B cell (primary cell): ENCODE measurements at regions not wholly inside any gene's neighbourhood (a gene's known extent, or its start where the extent isn't known, plus 50 kb on each side); places are given as distances from the start of the nearest gene placed in this dataset.

Experiments
- CTCF ChIP-seq: fragments of 200-600 bp; IDR thresholded peaks from one replicate; pipeline ENCODE4 v1.8.0; 2022; ENCODE audit warnings: antibody characterized with exemption, mild to moderate bottlenecking
- EZH2 ChIP-seq: IDR thresholded peaks from 2 replicates; pipeline ENCODE4 v1.6.1; 2012; ENCODE audit warnings: borderline replicate concordance, low read depth, mild to moderate bottlenecking, moderate library complexity, low read length; ENCODE audit not compliant: insufficient read depth, poor library complexity, severe bottlenecking

GRCh38 chr6:6705915-6706675 is 117.6 kb downstream of the LY86 start:
- TF ChIP-seq CTCF: no peak
- no peak for TF ChIP-seq EZH2
